K562 (cell line): ENCODE measurements at regions not wholly inside any gene's neighbourhood (a gene's known extent, or its start where the extent isn't known, plus 50 kb on each side); places are given as distances from the start of the nearest gene placed in this dataset.

Source experiments
- ATAC-seq: fragments of 200-7000 bp; cut with Tn5 transposase; 3 replicates; pipeline ENCODE4 v1.9.1; 2020; ENCODE audit warnings: moderate library complexity
- BruUV-seq: library from RNA; stranded (reverse); fragments of 400-500 nt; replicated peaks from 2 replicates; lab custom pipeline; 2021; lab: Mats Ljungman, UMichigan
- CTCF ChIA-PET: fragments of 300-600 bp; formaldehyde crosslinking; extraction: SDS; loops from one replicate; lab custom pipeline; 2021; ENCODE audit warnings: low intra/inter-chr PET ratio; lab: Yijun Ruan, JAX
- POLR2A ChIA-PET: fragments of 300-600, 350-650 bp; sonication (Branson Sonifier 250); formaldehyde crosslinking; extraction: SDS; loops from one replicate; lab custom pipeline; 2021; ENCODE audit warnings: antibody characterized with exemption, inconsistent platforms; lab: Yijun Ruan, JAX
- DNase-seq, 4 experiments: peaks; one replicate each; pipeline versions ENCODE4 v3.0.0 to v3.0.0-alpha.2; 2011 to 2018; ENCODE audit warnings: low spot score in 3 of 4, mixed read lengths in 3 of 4; ENCODE audit errors: extremely low read depth in 1 of 4
- FAIRE-seq: peaks from 2 replicates; lab custom pipeline; 2011; peaks lifted over from hg19 to GRCh38; lab: Jason Lieb, UNC
- H2AFZ ChIP-seq: 2 replicates; pipeline ENCODE4 v1.6.0; 2011; ENCODE audit warnings: low read depth, low read length, control low read depth, inconsistent platforms
- H3K27ac ChIP-seq: fragments of 200-600 bp; 3 replicates; pipeline ENCODE4 v1.8.0; 2011; ENCODE audit warnings: low read depth, mild to moderate bottlenecking, control low read depth, inconsistent platforms, low read length, moderate library complexity, mixed read lengths; ENCODE audit errors: extremely low read depth
- H3K27me3 ChIP-seq, 2 experiments: fragments of 300-600 bp in 1 of 2; 2 replicates in 1 of 2; 3 replicates in 1 of 2; pipeline versions ENCODE4 v1.6.0 to v1.8.0; 2011; ENCODE audit warnings: inconsistent platforms in 2 of 2, low read length in 2 of 2, mild to moderate bottlenecking in 1 of 2, mixed read lengths in 1 of 2, moderate library complexity in 1 of 2; ENCODE audit not compliant: control insufficient read depth in 2 of 2, insufficient read depth in 2 of 2
- H3K36me3 ChIP-seq: fragments of 300-600 bp; 3 replicates; pipeline ENCODE4 v1.8.0; 2011; ENCODE audit warnings: mild to moderate bottlenecking, low read length, inconsistent platforms; ENCODE audit not compliant: control insufficient read depth, insufficient read depth
- H3K4me1 ChIP-seq, 2 experiments: fragments of 200-600 bp in 1 of 2; replicated peaks in 1 of 2; 2 replicates in 1 of 2; 3 replicates in 1 of 2; pipeline versions ENCODE4 v1.5.1 to v1.8.0; 2011; ENCODE audit warnings: inconsistent platforms in 2 of 2, low read length in 2 of 2, mild to moderate bottlenecking in 1 of 2, mixed read lengths in 1 of 2, moderate library complexity in 1 of 2; ENCODE audit not compliant: control insufficient read depth in 2 of 2, insufficient read depth in 2 of 2
- H3K4me2 ChIP-seq: 2 replicates; pipeline ENCODE4 v1.6.1; 2011; ENCODE audit warnings: low read length, control low read depth, inconsistent platforms, mixed read lengths; ENCODE audit not compliant: insufficient read depth
- H3K4me3 ChIP-seq: fragments of 200-600 bp; sonication (generic), shearing (Covaris generic); 2 replicates; pipeline ENCODE4 v1.5.1; 2016; ENCODE audit warnings: control low read depth, inconsistent platforms
- H3K79me2 ChIP-seq: fragments of 200-600 bp; 3 replicates; pipeline ENCODE4 v1.8.0; 2011; ENCODE audit warnings: low read length, inconsistent platforms; ENCODE audit not compliant: control insufficient read depth, insufficient read depth
- H3K9ac ChIP-seq, 2 experiments: 2 replicates each; pipeline versions ENCODE4 v1.6.0 to v1.6.1; 2011; ENCODE audit warnings: low read depth in 2 of 2, low read length in 2 of 2, control low read depth in 1 of 2, inconsistent platforms in 1 of 2, mild to moderate bottlenecking in 1 of 2, mixed read lengths in 1 of 2; ENCODE audit not compliant: insufficient read depth in 1 of 2
- H3K9me1 ChIP-seq: one replicate; pipeline ENCODE4 v1.6.0; 2011; ENCODE audit warnings: inconsistent platforms, mild to moderate bottlenecking, low read length, moderate library complexity; ENCODE audit not compliant: control insufficient read depth, insufficient read depth
- H3K9me3 ChIP-seq: replicated peaks from 2 replicates; pipeline ENCODE4 v1.5.1; 2011; ENCODE audit warnings: low read depth, low read length, inconsistent platforms; ENCODE audit not compliant: control insufficient read depth, insufficient read depth
- H4K20me1 ChIP-seq: replicated peaks from 2 replicates; pipeline ENCODE4 v1.6.1; 2011; ENCODE audit warnings: low read length, inconsistent platforms, mixed read lengths; ENCODE audit not compliant: control insufficient read depth, insufficient read depth
- ADNP ChIP-seq: fragments of 200-800 bp; sonication (Bioruptor generic); IDR thresholded peaks from 2 replicates; pipeline ENCODE4 v1.6.1; 2016; ENCODE audit warnings: missing genetic modification characterization, missing compliant biosample characterization
- ATF1 ChIP-seq, 2 experiments: fragments of 450-650 bp in 1 of 2; IDR thresholded peaks; 2 replicates each; pipeline ENCODE4 v1.6.1; 2016; ENCODE audit warnings: missing compliant biosample characterization in 1 of 2, missing genetic modification characterization in 1 of 2
- CEBPB ChIP-seq: fragments of 450-650 bp; IDR thresholded peaks from 2 replicates; pipeline ENCODE4 v1.6.1; 2016; ENCODE audit warnings: missing genetic modification characterization, missing compliant biosample characterization
- CEBPG ChIP-seq, 3 experiments: fragments of 200-800 bp in 1 of 3; sonication (Bioruptor generic) in 1 of 3; sonication (generic) in 1 of 3; formaldehyde crosslinking in 1 of 3; IDR thresholded peaks in 2 of 3; conservative IDR thresholded peaks in 1 of 3; 2 replicates each; pipeline versions ENCODE4 v1.6.1 to v1.8.0; 2016 to 2022; ENCODE audit warnings: missing compliant biosample characterization in 2 of 3, missing genetic modification characterization in 2 of 3, mild to moderate bottlenecking in 1 of 3, missing genetic modification reagents in 1 of 3
- DDX20 ChIP-seq: fragments of 450-650 bp; IDR thresholded peaks from 2 replicates; pipeline ENCODE4 v1.6.1; 2016; ENCODE audit warnings: missing genetic modification characterization, low read depth, mild to moderate bottlenecking, missing compliant biosample characterization, moderate library complexity
- EHMT2 ChIP-seq: fragments of 450-650 bp; IDR thresholded peaks from 2 replicates; pipeline ENCODE4 v1.6.1; 2018; ENCODE audit warnings: antibody characterized with exemption
- HNRNPUL1 ChIP-seq: fragments of 200-400 bp; formaldehyde crosslinking; IDR thresholded peaks from 2 replicates; pipeline ENCODE4 v1.6.1; 2017; ENCODE audit warnings: low read length
- LARP7 ChIP-seq: fragments of 450-650 bp; IDR thresholded peaks from 2 replicates; pipeline ENCODE4 v1.6.1; 2016
- MYC ChIP-seq, 2 experiments: fragments of 250-450 bp in 1 of 2; sonication (Bioruptor Pico) in 1 of 2; IDR thresholded peaks; 2 replicates each; pipeline versions ENCODE4 v1.5.1 to v1.6.1; 2012 to 2021; ENCODE audit warnings: low read depth in 2 of 2, borderline replicate concordance in 1 of 2, improper control_type of control experiment in 1 of 2, low read length in 1 of 2, mild to moderate bottlenecking in 1 of 2, moderate library complexity in 1 of 2
- NCOR1 ChIP-seq: fragments of 450-650 bp; IDR thresholded peaks from 2 replicates; pipeline ENCODE4 v1.6.1; 2016; ENCODE audit warnings: mild to moderate bottlenecking, moderate library complexity
- NR1H2 ChIP-seq: sonication (generic); formaldehyde crosslinking; IDR thresholded peaks from 2 replicates; pipeline ENCODE4 v1.4.0; 2020; ENCODE audit warnings: mild to moderate bottlenecking, missing genetic modification reagents
- POLR3A ChIP-seq: IDR thresholded peaks from 2 replicates; pipeline ENCODE4 v1.6.1; 2011; ENCODE audit warnings: borderline replicate concordance, mild to moderate bottlenecking, moderate library complexity; ENCODE audit not compliant: insufficient read length, insufficient read depth; ENCODE audit errors: extremely low read depth
- RAD21 ChIP-seq, 2 experiments: fragments of 250-450 bp in 1 of 2; fragments of 450-650 bp in 1 of 2; sonication (Bioruptor Pico) in 1 of 2; formaldehyde crosslinking in 1 of 2; IDR thresholded peaks in 1 of 2; conservative IDR thresholded peaks in 1 of 2; 2 replicates each; pipeline versions ENCODE4 v1.4.0 to v1.8.0; 2020 to 2022; ENCODE audit warnings: mild to moderate bottlenecking in 2 of 2, moderate library complexity in 1 of 2
- YBX1 ChIP-seq: fragments of 450-650 bp; IDR thresholded peaks from 2 replicates; pipeline ENCODE4 v1.7.1; 2016; ENCODE audit warnings: mild to moderate bottlenecking
- ZFP91 ChIP-seq: sonication (generic); formaldehyde crosslinking; IDR thresholded peaks from 2 replicates; pipeline ENCODE4 v1.8.0; 2022; ENCODE audit warnings: mild to moderate bottlenecking, missing genetic modification reagents
- whole genome bisulfite sequencing: fragments of 100-300 bp; shearing (Covaris generic); methylation state at CpG from one replicate; pipeline ENCODE4 v1.1.6; 2016; ENCODE audit warnings: low coverage, mixed read lengths; ENCODE audit not compliant: insufficient coverage; ENCODE audit errors: missing lambda C conversion rate; 5-methylcytosine and 5-hydroxymethylcytosine counted together
- in situ Hi-C: fragments of 300-500 bp; cut with MboI; formaldehyde crosslinking; loops from 4 replicates; pipeline ENCODE4 v1.15.0; 2018; ENCODE audit warnings: inconsistent platforms, mixed read lengths
- intact Hi-C: fragments of 100-400 bp; cut with micrococcal nuclease; formaldehyde crosslinking; loops from 2 replicates; pipeline ENCODE4 v1.14.2; 2022
- TF ChIP-seq, protein P1 (sequence below): fragments of 450-650 bp; IDR thresholded peaks from 2 replicates; pipeline ENCODE4 v1.6.1; 2017; ENCODE audit warnings: antibody characterized with exemption, mild to moderate bottlenecking

DNA sequence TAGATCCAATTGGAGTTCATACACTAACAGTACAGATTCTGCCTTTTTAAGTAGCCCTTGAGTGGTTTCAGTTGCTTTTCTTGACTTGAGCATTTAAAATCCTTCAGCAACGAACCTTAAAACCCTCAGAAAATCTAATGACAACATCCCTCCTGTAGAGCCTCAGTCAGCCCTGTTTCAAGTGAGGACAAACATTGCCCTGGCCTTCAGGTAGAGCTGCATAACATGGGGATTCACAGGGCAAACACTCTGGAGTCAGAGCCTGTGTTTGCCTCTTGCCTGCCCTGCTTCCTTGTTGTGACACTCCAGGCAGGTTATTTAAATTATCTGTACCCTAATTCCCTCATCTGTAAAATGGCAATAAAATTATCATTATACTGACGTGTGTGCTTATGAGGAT, 96.1 kb upstream of the KCNA3 start (continued):
- TF ChIP-seq, protein P1, sequence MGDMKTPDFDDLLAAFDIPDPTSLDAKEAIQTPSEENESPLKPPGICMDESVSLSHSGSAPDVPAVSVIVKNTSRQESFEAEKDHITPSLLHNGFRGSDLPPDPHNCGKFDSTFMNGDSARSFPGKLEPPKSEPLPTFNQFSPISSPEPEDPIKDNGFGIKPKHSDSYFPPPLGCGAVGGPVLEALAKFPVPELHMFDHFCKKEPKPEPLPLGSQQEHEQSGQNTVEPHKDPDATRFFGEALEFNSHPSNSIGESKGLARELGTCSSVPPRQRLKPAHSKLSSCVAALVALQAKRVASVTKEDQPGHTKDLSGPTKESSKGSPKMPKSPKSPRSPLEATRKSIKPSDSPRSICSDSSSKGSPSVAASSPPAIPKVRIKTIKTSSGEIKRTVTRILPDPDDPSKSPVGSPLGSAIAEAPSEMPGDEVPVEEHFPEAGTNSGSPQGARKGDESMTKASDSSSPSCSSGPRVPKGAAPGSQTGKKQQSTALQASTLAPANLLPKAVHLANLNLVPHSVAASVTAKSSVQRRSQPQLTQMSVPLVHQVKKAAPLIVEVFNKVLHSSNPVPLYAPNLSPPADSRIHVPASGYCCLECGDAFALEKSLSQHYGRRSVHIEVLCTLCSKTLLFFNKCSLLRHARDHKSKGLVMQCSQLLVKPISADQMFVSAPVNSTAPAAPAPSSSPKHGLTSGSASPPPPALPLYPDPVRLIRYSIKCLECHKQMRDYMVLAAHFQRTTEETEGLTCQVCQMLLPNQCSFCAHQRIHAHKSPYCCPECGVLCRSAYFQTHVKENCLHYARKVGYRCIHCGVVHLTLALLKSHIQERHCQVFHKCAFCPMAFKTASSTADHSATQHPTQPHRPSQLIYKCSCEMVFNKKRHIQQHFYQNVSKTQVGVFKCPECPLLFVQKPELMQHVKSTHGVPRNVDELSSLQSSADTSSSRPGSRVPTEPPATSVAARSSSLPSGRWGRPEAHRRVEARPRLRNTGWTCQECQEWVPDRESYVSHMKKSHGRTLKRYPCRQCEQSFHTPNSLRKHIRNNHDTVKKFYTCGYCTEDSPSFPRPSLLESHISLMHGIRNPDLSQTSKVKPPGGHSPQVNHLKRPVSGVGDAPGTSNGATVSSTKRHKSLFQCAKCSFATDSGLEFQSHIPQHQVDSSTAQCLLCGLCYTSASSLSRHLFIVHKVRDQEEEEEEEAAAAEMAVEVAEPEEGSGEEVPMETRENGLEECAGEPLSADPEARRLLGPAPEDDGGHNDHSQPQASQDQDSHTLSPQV, result no peak
- TF ChIP-seq NR1H2 (CRISPR knock-in tag), result no peak

DNA sequence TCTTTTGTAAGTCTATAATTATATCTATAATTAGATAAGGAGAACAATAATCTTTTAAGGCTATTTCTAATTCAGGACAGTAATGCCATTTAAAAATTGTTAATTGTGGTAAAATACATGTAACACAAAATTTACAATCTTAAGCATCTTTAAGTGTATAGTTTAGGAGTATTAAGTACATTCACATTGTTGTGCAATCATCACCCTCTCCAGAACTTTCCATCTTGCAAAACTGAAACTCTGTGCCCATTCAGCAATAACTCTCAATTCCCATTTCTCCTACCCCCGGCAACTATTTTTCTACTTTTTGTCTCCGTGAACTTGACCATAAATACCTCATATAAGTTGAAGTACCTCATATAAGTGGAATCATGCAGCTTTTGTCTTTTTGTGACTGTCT, 93.9 kb upstream of the KCNA3 start:
- FAIRE-seq (no peak), ATAC-seq (no peak), DNase-seq (no peak)
- ChIA-PET POLR2A (no interaction called here), CTCF (no interaction called here)
- H3K79me2 ChIP-seq, result no peaks in the 10 kb centered on the region
- no peaks in the 10 kb centered on the region for H4K20me1 ChIP-seq
- H3K4me1 ChIP-seq, result no peaks in the 10 kb centered on the region
- no TSS peak for BruUV-seq
- no peaks in the 10 kb centered on the region for H3K36me3 ChIP-seq
- intact Hi-C loops, result loop anchor here (5.0 kb wide), 1 partner anchor 246 kb away; no protein-coding TSS in a partner anchor
- no peak overlapping the region for H2AFZ ChIP-seq
- WGBS, result 0% methylated on average over 2 of the region's 2 CpGs
- H3K4me3 ChIP-seq, result no peak overlapping the region
- in situ Hi-C loops, result no loop called here
- no peaks in the 10 kb centered on the region for H3K9me3 ChIP-seq
- no peaks in the 10 kb centered on the region for H3K27me3 ChIP-seq
- no peak overlapping the region for H3K27ac ChIP-seq
- H3K9me1 ChIP-seq, result no peaks in the 10 kb centered on the region
- H3K4me2 ChIP-seq, result no peak overlapping the region
- no peak overlapping the region for H3K9ac ChIP-seq
- peak; percentile 58; the same call in 1 of the 2 replicates for TF ChIP-seq CEBPB
- TF ChIP-seq MYC (IDR thresholded peaks at IDR 0.05; ENCODE audit: low read depth, low read length), result no peak
- no peak for TF ChIP-seq MYC (CRISPR knock-in tag; IDR thresholded peaks at IDR 0.05; ENCODE audit: borderline replicate concordance, low read depth)
- TF ChIP-seq NCOR1, result no peak
- TF ChIP-seq POLR3A, result no peak
- TF ChIP-seq CEBPG (CRISPR knock-in tag; IDR thresholded peaks at IDR 0.05), result no peak
- peak in 1 of 2 experiments; percentile 68; a peak in 1 of 4 replicates for TF ChIP-seq CEBPG (tag; conservative IDR thresholded peaks at IDR 0.05 in 1 of 2, IDR thresholded peaks at IDR 0.05 in 1 of 2)
- no peak for TF ChIP-seq EHMT2
- TF ChIP-seq RAD21 (CRISPR knock-in tag; conservative IDR thresholded peaks at IDR 0.05 in 1 of 2, IDR thresholded peaks at IDR 0.05 in 1 of 2), result no peak
- TF ChIP-seq ATF1 (CRISPR knock-in tag; IDR thresholded peaks at IDR 0.05), result no peak
- TF ChIP-seq ATF1 (tag; IDR thresholded peaks at IDR 0.05), result no peak
- TF ChIP-seq ADNP, result no peak
- no peak for TF ChIP-seq HNRNPUL1
- no peak for TF ChIP-seq YBX1
- TF ChIP-seq DDX20 (tag), result no peak
- TF ChIP-seq LARP7, result no peak
- TF ChIP-seq ZFP91, result no peak
